ENCODE measurements at regions not wholly inside any gene's neighbourhood (a gene's known extent, or its start where the extent isn't known, plus 50 kb on each side); places are given as distances from the start of the nearest gene placed in this dataset.

GRCh38 chr6:43962458-43962857 is 164.8 kb downstream of the MRPL14 start:
- H3K36me3 Mint-ChIP-seq, result no peaks in the 10 kb centered on the region
- no peak overlapping the region for H3K4me3 Mint-ChIP-seq

GRCh38 chr6:43957273-43957672 is 170.0 kb downstream of the MRPL14 start:
- no peak for TF ChIP-seq CTCF (IDR thresholded peaks at IDR 0.05; ENCODE audit: unreplicated experiment)
- DNase-seq (ENCODE audit: low spot score in 2 of 2, unreplicated experiment in 2 of 2), result no peak
- no peak overlapping the region for H3K27ac Mint-ChIP-seq
- H3K4me3 Mint-ChIP-seq, result no peak overlapping the region
- peaks cover 21% of the 10 kb centered on the region for H3K9me3 Mint-ChIP-seq
- peaks cover 13% of the 10 kb centered on the region for H3K27me3 Mint-ChIP-seq (ENCODE audit: low read depth)
- peaks cover 2% of the 10 kb centered on the region for H3K36me3 Mint-ChIP-seq
- H3K4me1 Mint-ChIP-seq, result no peaks in the 10 kb centered on the region

More at GRCh38 chr6:43962458-43962857, 164.8 kb downstream of the MRPL14 start:
- Mint-ChIP-seq H3K27me3 (ENCODE audit: low read depth) (peaks cover 14% of the 10 kb centered on the region), H3K27ac (no peak overlapping the region), H3K4me1 (no peaks in the 10 kb centered on the region), H3K9me3 (peaks cover 13% of the 10 kb centered on the region)
- DNase-seq (ENCODE audit: low spot score in 2 of 2, unreplicated experiment in 2 of 2), result no peak
- TF ChIP-seq CTCF (IDR thresholded peaks at IDR 0.05; ENCODE audit: unreplicated experiment), result no peak

GRCh38 chr6:43956478-43956877 is 170.8 kb downstream of the MRPL14 start:
- Mint-ChIP-seq H3K9me3 (peaks cover 21% of the 10 kb centered on the region), H3K36me3 (peaks cover 2% of the 10 kb centered on the region), H3K27me3 (ENCODE audit: low read depth) (peaks cover 13% of the 10 kb centered on the region), H3K4me3 (no peak overlapping the region), H3K27ac (no peak overlapping the region), H3K4me1 (peaks cover 4% of the 10 kb centered on the region)
- DNase-seq (ENCODE audit: low spot score in 2 of 2, unreplicated experiment in 2 of 2), result no peak
- no peak for TF ChIP-seq CTCF (IDR thresholded peaks at IDR 0.05; ENCODE audit: unreplicated experiment)

- peaks cover 16% of the 10 kb centered on the region for H3K9me3 Mint-ChIP-seq
- TF ChIP-seq CTCF (IDR thresholded peaks at IDR 0.05; ENCODE audit: unreplicated experiment), result no peak
- DNase-seq (ENCODE audit: low spot score in 2 of 2, unreplicated experiment in 2 of 2), result no peak
- H3K27ac Mint-ChIP-seq, result no peak overlapping the region
- no peak overlapping the region for H3K4me3 Mint-ChIP-seq
- peaks cover 4% of the 10 kb centered on the region for H3K4me1 Mint-ChIP-seq
- peaks cover 10% of the 10 kb centered on the region for H3K27me3 Mint-ChIP-seq (ENCODE audit: low read depth)
- peaks cover 2% of the 10 kb centered on the region for H3K36me3 Mint-ChIP-seq
Observed at GRCh38 chr6:43954311-43955131, 172.7 kb downstream of the MRPL14 start.

GRCh38 chr6:43953794-43954310 is 173.4 kb downstream of the MRPL14 start:
- Mint-ChIP-seq H3K27me3 (ENCODE audit: low read depth) (peaks cover 4% of the 10 kb centered on the region), H3K4me3 (no peak overlapping the region), H3K27ac (no peak overlapping the region), H3K4me1 (peaks cover 4% of the 10 kb centered on the region), H3K9me3 (peaks cover 16% of the 10 kb centered on the region), H3K36me3 (peaks cover 2% of the 10 kb centered on the region)
- peak in 1 of 2 experiments; percentile 34 for DNase-seq (ENCODE audit: low spot score in 2 of 2, unreplicated experiment in 2 of 2)
- TF ChIP-seq CTCF (IDR thresholded peaks at IDR 0.05; ENCODE audit: unreplicated experiment), result no peak
